ENCODE measurements at regions not wholly inside any gene's neighbourhood (a gene's known extent, or its start where the extent isn't known, plus 50 kb on each side); places are given as distances from the start of the nearest gene placed in this dataset.

GRCh38 chr3:130250982-130251381, 94.5 kb upstream of the COL6A5 start:
- no peaks in the 10 kb centered on the region for H3K4me1 ChIP-seq (ENCODE audit: insufficient read depth, low read length)

GRCh38 chr3:130255442-130255841, 90.0 kb upstream of the COL6A5 start:
- Histone ChIP-seq H3K4me2 (ENCODE audit: insufficient read depth, low read length) (no peak overlapping the region), H3K36me3 (ENCODE audit: insufficient read depth, low read length) (no peaks in the 10 kb centered on the region), H2AFZ (ENCODE audit: low read depth, low read length) (no peak overlapping the region), H3K27me3 (ENCODE audit: insufficient read depth, low read length, poor library complexity) (peaks cover 3% of the 10 kb centered on the region), H3K27ac (ENCODE audit: low read length) (no peak overlapping the region), H4K20me1 (ENCODE audit: insufficient read depth, low read length) (no peaks in the 10 kb centered on the region), H3K79me2 (ENCODE audit: insufficient read depth, low read length) (no peaks in the 10 kb centered on the region), H3K9ac (ENCODE audit: low read depth, low read length) (no peak overlapping the region), H3K4me3 (ENCODE audit: low read depth in 1 of 2, low read length in 2 of 2) (no peak overlapping the region), H3K9me3 (ENCODE audit: insufficient read depth, low read length, severe bottlenecking) (no peaks in the 10 kb centered on the region), H3K4me1 (ENCODE audit: insufficient read depth, low read length) (no peaks in the 10 kb centered on the region)
- ATAC-seq (ENCODE audit: insufficient read depth, low read depth): no peak
- DNase-seq: no peak
- no peak for TF ChIP-seq EZH2 (IDR thresholded peaks at IDR 0.05; ENCODE audit: borderline replicate concordance, low read depth, low read length, severe bottlenecking)
- TF ChIP-seq, protein P1, sequence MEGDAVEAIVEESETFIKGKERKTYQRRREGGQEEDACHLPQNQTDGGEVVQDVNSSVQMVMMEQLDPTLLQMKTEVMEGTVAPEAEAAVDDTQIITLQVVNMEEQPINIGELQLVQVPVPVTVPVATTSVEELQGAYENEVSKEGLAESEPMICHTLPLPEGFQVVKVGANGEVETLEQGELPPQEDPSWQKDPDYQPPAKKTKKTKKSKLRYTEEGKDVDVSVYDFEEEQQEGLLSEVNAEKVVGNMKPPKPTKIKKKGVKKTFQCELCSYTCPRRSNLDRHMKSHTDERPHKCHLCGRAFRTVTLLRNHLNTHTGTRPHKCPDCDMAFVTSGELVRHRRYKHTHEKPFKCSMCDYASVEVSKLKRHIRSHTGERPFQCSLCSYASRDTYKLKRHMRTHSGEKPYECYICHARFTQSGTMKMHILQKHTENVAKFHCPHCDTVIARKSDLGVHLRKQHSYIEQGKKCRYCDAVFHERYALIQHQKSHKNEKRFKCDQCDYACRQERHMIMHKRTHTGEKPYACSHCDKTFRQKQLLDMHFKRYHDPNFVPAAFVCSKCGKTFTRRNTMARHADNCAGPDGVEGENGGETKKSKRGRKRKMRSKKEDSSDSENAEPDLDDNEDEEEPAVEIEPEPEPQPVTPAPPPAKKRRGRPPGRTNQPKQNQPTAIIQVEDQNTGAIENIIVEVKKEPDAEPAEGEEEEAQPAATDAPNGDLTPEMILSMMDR (IDR thresholded peaks at IDR 0.05; ENCODE audit: borderline replicate concordance, extremely low read depth, low read length, poor library complexity, severe bottlenecking): no peak

More at GRCh38 chr3:130250982-130251381, 94.5 kb upstream of the COL6A5 start:
- Histone ChIP-seq H4K20me1 (ENCODE audit: insufficient read depth, low read length) (no peaks in the 10 kb centered on the region), H2AFZ (ENCODE audit: low read depth, low read length) (no peak overlapping the region), H3K9me3 (ENCODE audit: insufficient read depth, low read length, severe bottlenecking) (no peaks in the 10 kb centered on the region), H3K9ac (ENCODE audit: low read depth, low read length) (no peak overlapping the region), H3K4me3 (ENCODE audit: low read depth in 1 of 2, low read length in 2 of 2) (no peak overlapping the region), H3K79me2 (ENCODE audit: insufficient read depth, low read length) (no peaks in the 10 kb centered on the region), H3K4me2 (ENCODE audit: insufficient read depth, low read length) (no peak overlapping the region), H3K27ac (ENCODE audit: low read length) (no peak overlapping the region), H3K36me3 (ENCODE audit: insufficient read depth, low read length) (no peaks in the 10 kb centered on the region), H3K27me3 (ENCODE audit: insufficient read depth, low read length, poor library complexity) (peaks cover 4% of the 10 kb centered on the region)
- DNase-seq (no peak), ATAC-seq (ENCODE audit: insufficient read depth, low read depth) (no peak)
- no peak for TF ChIP-seq EZH2 (IDR thresholded peaks at IDR 0.05; ENCODE audit: borderline replicate concordance, low read depth, low read length, severe bottlenecking)

GRCh38 chr3:130256821-130257340, 88.6 kb upstream of the COL6A5 start:
- TF ChIP-seq, protein P1 (IDR thresholded peaks at IDR 0.05; ENCODE audit: borderline replicate concordance, extremely low read depth, low read length, poor library complexity, severe bottlenecking): no peak
- no peak for TF ChIP-seq EZH2 (IDR thresholded peaks at IDR 0.05; ENCODE audit: borderline replicate concordance, low read depth, low read length, severe bottlenecking)
- no peak for ATAC-seq (ENCODE audit: insufficient read depth, low read depth)
- H3K27ac ChIP-seq (ENCODE audit: low read length): no peak overlapping the region
- peaks cover 3% of the 10 kb centered on the region for H3K27me3 ChIP-seq (ENCODE audit: insufficient read depth, low read length, poor library complexity)
- DNase-seq: no peak
- no peak overlapping the region for H3K4me3 ChIP-seq (ENCODE audit: low read depth in 1 of 2, low read length in 2 of 2)
- no peaks in the 10 kb centered on the region for H3K9me3 ChIP-seq (ENCODE audit: insufficient read depth, low read length, severe bottlenecking)
- H2AFZ ChIP-seq (ENCODE audit: low read depth, low read length): no peak overlapping the region
- H3K79me2 ChIP-seq (ENCODE audit: insufficient read depth, low read length): no peaks in the 10 kb centered on the region
- no peaks in the 10 kb centered on the region for H4K20me1 ChIP-seq (ENCODE audit: insufficient read depth, low read length)
- H3K4me1 ChIP-seq (ENCODE audit: insufficient read depth, low read length): no peaks in the 10 kb centered on the region
- H3K36me3 ChIP-seq (ENCODE audit: insufficient read depth, low read length): no peaks in the 10 kb centered on the region
- no peak overlapping the region for H3K9ac ChIP-seq (ENCODE audit: low read depth, low read length)
- H3K4me2 ChIP-seq (ENCODE audit: insufficient read depth, low read length): no peak overlapping the region

DNA sequence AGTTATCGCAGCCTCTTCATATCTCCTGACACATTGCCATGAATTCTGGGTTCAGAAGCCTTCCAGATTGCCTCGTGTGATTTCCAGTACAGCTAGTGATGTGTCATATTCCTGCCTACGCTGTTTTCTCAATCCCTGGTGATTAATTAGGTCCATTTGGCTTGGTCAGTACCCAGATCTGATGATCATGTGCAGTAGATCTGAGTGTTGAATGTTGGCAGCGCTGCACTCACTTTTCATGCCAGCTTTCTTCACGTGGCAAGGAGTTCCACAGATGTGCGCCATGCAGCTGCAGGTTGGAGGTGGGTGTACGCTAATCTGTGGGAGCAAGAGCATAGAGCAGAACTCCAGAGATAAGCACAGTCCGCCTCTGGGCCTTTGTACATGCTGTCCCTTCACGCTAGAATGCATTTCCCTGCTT, 86.9 kb upstream of the COL6A5 start:
- Histone ChIP-seq H3K4me1 (ENCODE audit: insufficient read depth, low read length) (no peaks in the 10 kb centered on the region), H2AFZ (ENCODE audit: low read depth, low read length) (no peak overlapping the region), H3K27me3 (ENCODE audit: insufficient read depth, low read length, poor library complexity) (peaks cover 3% of the 10 kb centered on the region), H3K4me2 (ENCODE audit: insufficient read depth, low read length) (no peak overlapping the region), H4K20me1 (ENCODE audit: insufficient read depth, low read length) (no peaks in the 10 kb centered on the region), H3K79me2 (ENCODE audit: insufficient read depth, low read length) (no peaks in the 10 kb centered on the region), H3K36me3 (ENCODE audit: insufficient read depth, low read length) (no peaks in the 10 kb centered on the region), H3K27ac (ENCODE audit: low read length) (no peak overlapping the region), H3K9ac (ENCODE audit: low read depth, low read length) (no peak overlapping the region), H3K9me3 (ENCODE audit: insufficient read depth, low read length, severe bottlenecking) (no peaks in the 10 kb centered on the region), H3K4me3 (ENCODE audit: low read depth in 1 of 2, low read length in 2 of 2) (no peak overlapping the region)
- ATAC-seq (ENCODE audit: insufficient read depth, low read depth) (no peak), DNase-seq (no peak)
- TF ChIP-seq, protein P1 (IDR thresholded peaks at IDR 0.05; ENCODE audit: borderline replicate concordance, extremely low read depth, low read length, poor library complexity, severe bottlenecking): no peak
- no peak for TF ChIP-seq EZH2 (IDR thresholded peaks at IDR 0.05; ENCODE audit: borderline replicate concordance, low read depth, low read length, severe bottlenecking)
